Hepatocyte (in vitro differentiated cells): ENCODE measurements at regions not wholly inside any gene's neighbourhood (a gene's known extent, or its start where the extent isn't known, plus 50 kb on each side); places are given as distances from the start of the nearest gene placed in this dataset.

Experiments used
- DNase-seq: peaks from one replicate; pipeline ENCODE4 v3.0.0-alpha.2; 2016; ENCODE audit warnings: low spot score
- H2AFZ ChIP-seq: fragments of 200-600 bp; sonication (generic); 2 replicates; pipeline ENCODE4 v1.6.0; 2016; ENCODE audit warnings: antibody characterized with exemption, mild to moderate bottlenecking
- H3K27ac ChIP-seq: fragments of 200-600 bp; sonication (generic); 2 replicates; pipeline ENCODE4 v1.5.1; 2016; ENCODE audit warnings: mild to moderate bottlenecking
- H3K27me3 ChIP-seq: fragments of 200-600 bp; sonication (generic); 2 replicates; pipeline ENCODE4 v1.6.1; 2016
- H3K36me3 ChIP-seq: fragments of 200-600 bp; sonication (generic); replicated peaks from 2 replicates; pipeline ENCODE4 v1.5.1; 2016; ENCODE audit warnings: low read depth; ENCODE audit not compliant: insufficient read depth
- H3K4me1 ChIP-seq: fragments of 200-600 bp; sonication (generic); 2 replicates; pipeline ENCODE4 v1.5.1; 2016; ENCODE audit warnings: mild to moderate bottlenecking, moderate library complexity; ENCODE audit not compliant: insufficient read depth
- H3K4me2 ChIP-seq: fragments of 200-600 bp; sonication (generic); 2 replicates; pipeline ENCODE4 v1.6.0; 2016
- H3K4me3 ChIP-seq: fragments of 200-600 bp; sonication (generic); 2 replicates; pipeline ENCODE4 v1.5.1; 2016; ENCODE audit warnings: mild to moderate bottlenecking
- H3K79me2 ChIP-seq: fragments of 200-600 bp; sonication (generic); 2 replicates; pipeline ENCODE4 v1.6.0; 2017; ENCODE audit warnings: mild to moderate bottlenecking
- H3K9me2 ChIP-seq: fragments of 200-600 bp; sonication (generic); replicated peaks from 2 replicates; pipeline ENCODE4 v1.6.0; 2017; ENCODE audit warnings: mild to moderate bottlenecking; ENCODE audit not compliant: insufficient read depth
- H3K9me3 ChIP-seq: fragments of 200-600 bp; sonication (generic); 2 replicates; pipeline ENCODE4 v1.5.1; 2016; ENCODE audit warnings: low read depth, mild to moderate bottlenecking
- H4K20me1 ChIP-seq: fragments of 200-600 bp; sonication (generic); 2 replicates; pipeline ENCODE4 v1.6.0; 2016; ENCODE audit warnings: mild to moderate bottlenecking; ENCODE audit not compliant: insufficient read depth, poor library complexity, severe bottlenecking
- CTCF ChIP-seq: fragments of 200-600 bp; sonication (generic); IDR thresholded peaks from 2 replicates; pipeline ENCODE4 v1.5.1; 2016; ENCODE audit warnings: antibody characterized with exemption, mild to moderate bottlenecking; ENCODE audit not compliant: poor library complexity
- EZH2 ChIP-seq: fragments of 200-600 bp; sonication (generic); IDR thresholded peaks from 2 replicates; pipeline ENCODE4 v1.6.1; 2016; ENCODE audit warnings: antibody characterized with exemption, mild to moderate bottlenecking, borderline replicate concordance
- EZH2phosphoT487 ChIP-seq: fragments of 200-600 bp; sonication (generic); IDR thresholded peaks from one replicate; pipeline ENCODE4 v1.6.1; 2018; ENCODE audit warnings: antibody characterized with exemption, mild to moderate bottlenecking, low read depth, moderate library complexity; ENCODE audit not compliant: unreplicated experiment, severe bottlenecking
- WGBS: methylation state at CpG from one replicate; pipeline ENCODE4 v1.1.6; 2016; ENCODE audit warnings: low lambda C conversion rate; ENCODE audit errors: missing lambda C conversion rate; 5-methylcytosine and 5-hydroxymethylcytosine counted together

- Histone ChIP-seq H3K4me3 (no peak overlapping the region), H2AFZ (no peak overlapping the region), H3K79me2 (no peaks in the 10 kb centered on the region), H3K4me1 (no peaks in the 10 kb centered on the region), H3K27ac (no peak overlapping the region), H4K20me1 (no peaks in the 10 kb centered on the region), H3K9me3 (no peaks in the 10 kb centered on the region), H3K36me3 (no peaks in the 10 kb centered on the region), H3K4me2 (no peak overlapping the region), H3K9me2 (no peaks in the 10 kb centered on the region), H3K27me3 (no peaks in the 10 kb centered on the region)
- 96% methylated on average over 3 of the region's 3 CpGs for WGBS
- DNase-seq: no peak
- TF ChIP-seq EZH2 (no peak), CTCF (no peak), EZH2phosphoT487 (no peak)
Observed at GRCh38 chr2:161008311-161008710, 151.9 kb upstream of the TANK start.

- no peak for DNase-seq
- H3K4me2 ChIP-seq: no peak overlapping the region
- whole genome bisulfite sequencing: 64% methylated on average over 7 of the region's 7 CpGs
- H3K27me3 ChIP-seq: no peaks in the 10 kb centered on the region
- H3K9me2 ChIP-seq: no peaks in the 10 kb centered on the region
- H3K4me1 ChIP-seq: no peaks in the 10 kb centered on the region
- TF ChIP-seq EZH2phosphoT487 (no peak), CTCF (no peak), EZH2 (no peak)
- H3K4me3 ChIP-seq: no peak overlapping the region
- H3K36me3 ChIP-seq: no peaks in the 10 kb centered on the region
- H4K20me1 ChIP-seq: no peaks in the 10 kb centered on the region
- no peak overlapping the region for H2AFZ ChIP-seq
- H3K9me3 ChIP-seq: no peaks in the 10 kb centered on the region
- H3K27ac ChIP-seq: no peak overlapping the region
- H3K79me2 ChIP-seq: no peaks in the 10 kb centered on the region
Observed at GRCh38 chr2:161010503-161011015, 149.7 kb upstream of the TANK start.

GRCh38 chr2:161017780-161018470 is 142.3 kb upstream of the TANK start:
- Histone ChIP-seq H3K9me2 (no peaks in the 10 kb centered on the region), H4K20me1 (no peaks in the 10 kb centered on the region), H3K4me3 (no peak overlapping the region), H3K9me3 (no peaks in the 10 kb centered on the region), H3K27ac (no peak overlapping the region), H3K4me2 (no peak overlapping the region), H3K36me3 (no peaks in the 10 kb centered on the region), H3K79me2 (no peaks in the 10 kb centered on the region), H3K27me3 (no peaks in the 10 kb centered on the region), H2AFZ (no peak overlapping the region), H3K4me1 (no peaks in the 10 kb centered on the region)
- no peak for DNase-seq
- 58% methylated on average over 3 of the region's 3 CpGs for WGBS
- TF ChIP-seq EZH2phosphoT487 (no peak), CTCF (no peak)
